ENCODE measurements at regions not wholly inside any gene's neighbourhood (a gene's known extent, or its start where the extent isn't known, plus 50 kb on each side); places are given as distances from the start of the nearest gene placed in this dataset.

GRCh38 chr17:79273660-79274059 is 199.0 kb downstream of the ENGASE start:
- TF ChIP-seq POLR2A (IDR thresholded peaks at IDR 0.05): no peak
- TF ChIP-seq CTCF (IDR thresholded peaks at IDR 0.05): no peak
